K562 (cell line): ENCODE measurements at regions not wholly inside any gene's neighbourhood (a gene's known extent, or its start where the extent isn't known, plus 50 kb on each side); places are given as distances from the start of the nearest gene placed in this dataset.

ENCODE experiments used
- CREBBP ChIP-seq: IDR thresholded peaks from one replicate; pipeline ENCODE4 v1.6.1; 2012; ENCODE audit warnings: low read depth, mild to moderate bottlenecking, control low read depth, inconsistent platforms, low read length
- FOS ChIP-seq: IDR thresholded peaks from 3 replicates; pipeline ENCODE4 v1.6.1; 2011; ENCODE audit not compliant: insufficient read length; ENCODE audit errors: extremely low read depth
- HNRNPL ChIP-seq: fragments of 200-400 bp; formaldehyde crosslinking; IDR thresholded peaks from 2 replicates; pipeline ENCODE4 v1.6.1; 2017; ENCODE audit warnings: low read depth, mild to moderate bottlenecking, low read length
- PPARD ChIP-seq: fragments of 250-450 bp; sonication (Bioruptor Pico); IDR thresholded peaks from 2 replicates; pipeline ENCODE4 v1.8.0; 2022; ENCODE audit warnings: inconsistent platforms, mild to moderate bottlenecking, moderate library complexity
- RBBP5 ChIP-seq: fragments of 200-600 bp; sonication (generic); IDR thresholded peaks from 2 replicates; pipeline ENCODE4 v1.6.1; 2012; ENCODE audit warnings: borderline replicate concordance, mild to moderate bottlenecking, low read length, control low read depth, inconsistent platforms; ENCODE audit not compliant: insufficient read depth, poor library complexity, severe bottlenecking
- SIX5 ChIP-seq, 2 experiments: IDR thresholded peaks; 2 replicates each; pipeline ENCODE4 v1.6.1; 2011; ENCODE audit warnings: low read length in 2 of 2, borderline replicate concordance in 1 of 2, low read depth in 1 of 2, mild to moderate bottlenecking in 1 of 2, moderate library complexity in 1 of 2; ENCODE audit not compliant: insufficient read depth in 1 of 2
- ZNF41 ChIP-seq: fragments of 250-450 bp; sonication (Bioruptor Pico); conservative IDR thresholded peaks from 2 replicates; pipeline ENCODE4 v1.4.0; 2020; ENCODE audit warnings: mild to moderate bottlenecking
- ZNF778 ChIP-seq: fragments of 450-650 bp; formaldehyde crosslinking; IDR thresholded peaks from 2 replicates; pipeline ENCODE4 v1.4.0; 2020; ENCODE audit warnings: mild to moderate bottlenecking, moderate library complexity
- TF ChIP-seq, protein P1 (sequence below): fragments of 250-450 bp; sonication (Bioruptor Pico); IDR thresholded peaks from 2 replicates; pipeline ENCODE4 v1.4.0; 2020; ENCODE audit warnings: mild to moderate bottlenecking, moderate library complexity, borderline replicate concordance
- TF ChIP-seq, protein P2 (sequence below): fragments of 250-450 bp; sonication (Bioruptor Pico); IDR thresholded peaks from 2 replicates; pipeline ENCODE4 v1.5.1; 2021; ENCODE audit warnings: mild to moderate bottlenecking
- TF ChIP-seq, protein P3 (sequence below), 3 experiments: fragments of 200-800 bp in 1 of 3; fragments of 250-450 bp in 1 of 3; fragments of 450-650 bp in 1 of 3; sonication (Bioruptor Pico) in 1 of 3; sonication (Bioruptor generic) in 1 of 3; formaldehyde crosslinking in 1 of 3; IDR thresholded peaks; 2 replicates each; pipeline versions ENCODE4 v1.6.1 to v1.8.0; 2016 to 2022; ENCODE audit warnings: mild to moderate bottlenecking in 2 of 3, missing genetic modification characterization in 2 of 3, missing compliant biosample characterization in 1 of 3, moderate library complexity in 1 of 3
- TF ChIP-seq, protein P4 (sequence below): IDR thresholded peaks from 2 replicates; pipeline ENCODE4 v1.6.1; 2012; ENCODE audit warnings: low read depth, low read length, improper control_type of control experiment, borderline replicate concordance

DNA sequence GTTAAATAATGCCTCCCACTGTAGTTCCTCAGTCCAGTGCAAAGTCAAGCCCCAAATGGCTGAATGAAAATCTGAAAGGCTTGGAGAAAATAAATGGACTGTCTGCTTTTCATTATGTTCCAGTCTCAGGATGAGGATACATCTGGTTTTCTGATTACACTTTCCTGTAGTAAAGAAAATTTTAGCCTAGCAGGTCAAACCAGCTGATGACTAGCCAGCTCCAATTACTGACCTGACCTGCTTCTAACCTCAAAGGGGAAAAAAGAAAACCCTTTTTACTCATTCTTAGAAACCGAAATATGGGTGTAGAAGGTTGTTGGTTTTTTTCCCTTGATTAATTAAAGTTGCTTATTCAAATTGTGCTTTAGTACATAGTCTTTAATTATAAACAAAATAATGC lies 418.4 kb downstream of the EFNB2 start (continued):
- TF ChIP-seq, protein P1, sequence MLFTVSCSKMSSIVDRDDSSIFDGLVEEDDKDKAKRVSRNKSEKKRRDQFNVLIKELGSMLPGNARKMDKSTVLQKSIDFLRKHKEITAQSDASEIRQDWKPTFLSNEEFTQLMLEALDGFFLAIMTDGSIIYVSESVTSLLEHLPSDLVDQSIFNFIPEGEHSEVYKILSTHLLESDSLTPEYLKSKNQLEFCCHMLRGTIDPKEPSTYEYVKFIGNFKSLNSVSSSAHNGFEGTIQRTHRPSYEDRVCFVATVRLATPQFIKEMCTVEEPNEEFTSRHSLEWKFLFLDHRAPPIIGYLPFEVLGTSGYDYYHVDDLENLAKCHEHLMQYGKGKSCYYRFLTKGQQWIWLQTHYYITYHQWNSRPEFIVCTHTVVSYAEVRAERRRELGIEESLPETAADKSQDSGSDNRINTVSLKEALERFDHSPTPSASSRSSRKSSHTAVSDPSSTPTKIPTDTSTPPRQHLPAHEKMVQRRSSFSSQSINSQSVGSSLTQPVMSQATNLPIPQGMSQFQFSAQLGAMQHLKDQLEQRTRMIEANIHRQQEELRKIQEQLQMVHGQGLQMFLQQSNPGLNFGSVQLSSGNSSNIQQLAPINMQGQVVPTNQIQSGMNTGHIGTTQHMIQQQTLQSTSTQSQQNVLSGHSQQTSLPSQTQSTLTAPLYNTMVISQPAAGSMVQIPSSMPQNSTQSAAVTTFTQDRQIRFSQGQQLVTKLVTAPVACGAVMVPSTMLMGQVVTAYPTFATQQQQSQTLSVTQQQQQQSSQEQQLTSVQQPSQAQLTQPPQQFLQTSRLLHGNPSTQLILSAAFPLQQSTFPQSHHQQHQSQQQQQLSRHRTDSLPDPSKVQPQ (CRISPR knock-in tag): no peak
- TF ChIP-seq, protein P2, sequence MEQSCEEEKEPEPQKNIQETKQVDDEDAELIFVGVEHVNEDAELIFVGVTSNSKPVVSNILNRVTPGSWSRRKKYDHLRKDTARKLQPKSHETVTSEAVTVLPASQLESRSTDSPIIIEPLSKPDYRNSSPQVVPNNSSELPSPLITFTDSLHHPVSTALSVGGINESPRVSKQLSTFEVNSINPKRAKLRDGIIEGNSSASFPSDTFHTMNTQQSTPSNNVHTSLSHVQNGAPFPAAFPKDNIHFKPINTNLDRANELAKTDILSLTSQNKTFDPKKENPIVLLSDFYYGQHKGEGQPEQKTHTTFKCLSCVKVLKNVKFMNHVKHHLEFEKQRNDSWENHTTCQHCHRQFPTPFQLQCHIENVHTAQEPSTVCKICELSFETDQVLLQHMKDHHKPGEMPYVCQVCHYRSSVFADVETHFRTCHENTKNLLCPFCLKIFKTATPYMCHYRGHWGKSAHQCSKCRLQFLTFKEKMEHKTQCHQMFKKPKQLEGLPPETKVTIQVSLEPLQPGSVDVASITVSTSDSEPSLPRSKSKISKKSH (CRISPR knock-in tag): no peak
- TF ChIP-seq PPARD (CRISPR knock-in tag) (no peak), RBBP5 (no peak), SIX5 (IDR thresholded peaks at IDR 0.05; ENCODE audit: borderline replicate concordance in 1 of 2, insufficient read depth in 1 of 2, low read depth in 1 of 2, low read length in 2 of 2) (no peak), HNRNPL (no peak), CREBBP (no peak), ZNF41 (CRISPR knock-in tag) (no peak), ZNF778 (CRISPR knock-in tag) (no peak), FOS (no peak)
- TF ChIP-seq, protein P3, sequence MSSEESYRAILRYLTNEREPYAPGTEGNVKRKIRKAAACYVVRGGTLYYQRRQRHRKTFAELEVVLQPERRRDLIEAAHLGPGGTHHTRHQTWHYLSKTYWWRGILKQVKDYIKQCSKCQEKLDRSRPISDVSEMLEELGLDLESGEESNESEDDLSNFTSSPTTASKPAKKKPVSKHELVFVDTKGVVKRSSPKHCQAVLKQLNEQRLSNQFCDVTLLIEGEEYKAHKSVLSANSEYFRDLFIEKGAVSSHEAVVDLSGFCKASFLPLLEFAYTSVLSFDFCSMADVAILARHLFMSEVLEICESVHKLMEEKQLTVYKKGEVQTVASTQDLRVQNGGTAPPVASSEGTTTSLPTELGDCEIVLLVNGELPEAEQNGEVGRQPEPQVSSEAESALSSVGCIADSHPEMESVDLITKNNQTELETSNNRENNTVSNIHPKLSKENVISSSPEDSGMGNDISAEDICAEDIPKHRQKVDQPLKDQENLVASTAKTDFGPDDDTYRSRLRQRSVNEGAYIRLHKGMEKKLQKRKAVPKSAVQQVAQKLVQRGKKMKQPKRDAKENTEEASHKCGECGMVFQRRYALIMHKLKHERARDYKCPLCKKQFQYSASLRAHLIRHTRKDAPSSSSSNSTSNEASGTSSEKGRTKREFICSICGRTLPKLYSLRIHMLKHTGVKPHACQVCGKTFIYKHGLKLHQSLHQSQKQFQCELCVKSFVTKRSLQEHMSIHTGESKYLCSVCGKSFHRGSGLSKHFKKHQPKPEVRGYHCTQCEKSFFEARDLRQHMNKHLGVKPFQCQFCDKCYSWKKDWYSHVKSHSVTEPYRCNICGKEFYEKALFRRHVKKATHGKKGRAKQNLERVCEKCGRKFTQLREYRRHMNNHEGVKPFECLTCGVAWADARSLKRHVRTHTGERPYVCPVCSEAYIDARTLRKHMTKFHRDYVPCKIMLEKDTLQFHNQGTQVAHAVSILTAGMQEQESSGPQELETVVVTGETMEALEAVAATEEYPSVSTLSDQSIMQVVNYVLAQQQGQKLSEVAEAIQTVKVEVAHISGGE (CRISPR knock-in tag; IDR thresholded peaks at IDR 0.05): no peak
- TF ChIP-seq, protein P4, sequence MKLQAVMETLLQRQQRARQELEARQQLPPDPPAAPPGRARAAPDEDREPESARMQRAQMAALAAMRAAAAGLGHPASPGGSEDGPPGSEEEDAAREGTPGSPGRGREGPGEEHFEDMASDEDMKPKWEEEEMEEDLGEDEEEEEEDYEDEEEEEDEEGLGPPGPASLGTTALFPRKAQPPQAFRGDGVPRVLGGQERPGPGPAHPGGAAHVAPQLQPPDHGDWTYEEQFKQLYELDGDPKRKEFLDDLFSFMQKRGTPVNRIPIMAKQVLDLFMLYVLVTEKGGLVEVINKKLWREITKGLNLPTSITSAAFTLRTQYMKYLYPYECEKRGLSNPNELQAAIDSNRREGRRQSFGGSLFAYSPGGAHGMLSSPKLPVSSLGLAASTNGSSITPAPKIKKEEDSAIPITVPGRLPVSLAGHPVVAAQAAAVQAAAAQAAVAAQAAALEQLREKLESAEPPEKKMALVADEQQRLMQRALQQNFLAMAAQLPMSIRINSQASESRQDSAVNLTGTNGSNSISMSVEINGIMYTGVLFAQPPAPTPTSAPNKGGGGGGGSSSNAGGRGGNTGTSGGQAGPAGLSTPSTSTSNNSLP: no peak
